GM19397 (cell line): ENCODE measurements at regions not wholly inside any gene's neighbourhood (a gene's known extent, or its start where the extent isn't known, plus 50 kb on each side); places are given as distances from the start of the nearest gene placed in this dataset.

Source experiments
- ATAC-seq: cut with Tn5 transposase; IDR thresholded peaks from one replicate; pipeline ENCODE4 v1.9.1; 2021; ENCODE audit warnings: mild to moderate bottlenecking, moderate library complexity; ENCODE audit not compliant: unreplicated experiment

GRCh38 chr9:106309925-106310324 is 553.0 kb upstream of the ZNF462 start:
- no peak for ATAC-seq

DNA sequence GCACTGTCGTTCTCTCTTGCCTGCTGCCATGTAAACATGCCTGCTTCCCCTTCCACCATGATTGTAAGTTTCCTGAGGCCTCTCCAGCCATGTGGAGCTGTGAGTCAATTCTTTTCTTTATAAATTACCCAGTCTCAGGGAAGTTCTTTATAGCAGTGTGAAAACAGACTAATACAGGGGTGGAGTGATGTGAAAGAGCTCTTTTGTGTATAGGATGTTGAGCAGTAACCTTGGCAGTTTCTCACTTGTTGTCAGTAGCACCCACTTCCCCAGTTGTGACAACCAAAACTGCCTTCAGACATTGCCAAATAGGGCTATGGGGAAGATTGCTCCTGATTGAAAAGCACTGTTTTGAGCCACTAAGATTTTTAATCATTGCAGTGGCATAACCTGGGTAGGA is 552.2 kb upstream of the ZNF462 start:
- no peak for ATAC-seq

DNA sequence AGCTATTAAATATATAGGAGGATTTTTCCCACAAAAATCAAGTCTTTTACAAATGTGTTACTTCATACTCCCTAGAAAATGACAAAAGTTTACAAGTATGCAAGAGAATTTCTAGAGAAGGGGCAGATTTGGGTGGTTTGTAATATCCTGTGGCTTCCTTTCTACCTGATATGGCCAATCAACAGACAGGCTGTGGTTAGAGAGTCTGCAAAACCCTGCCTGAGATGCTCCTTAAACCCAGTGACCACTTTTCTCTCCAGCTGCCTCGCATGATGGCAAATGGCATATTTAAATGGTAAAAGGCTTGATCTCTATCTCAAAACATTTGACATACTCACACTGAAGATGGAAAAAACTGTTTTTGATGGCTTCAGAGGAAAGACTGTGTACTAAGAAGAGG is 550.1 kb upstream of the ZNF462 start:
- ATAC-seq, result no peak

DNA sequence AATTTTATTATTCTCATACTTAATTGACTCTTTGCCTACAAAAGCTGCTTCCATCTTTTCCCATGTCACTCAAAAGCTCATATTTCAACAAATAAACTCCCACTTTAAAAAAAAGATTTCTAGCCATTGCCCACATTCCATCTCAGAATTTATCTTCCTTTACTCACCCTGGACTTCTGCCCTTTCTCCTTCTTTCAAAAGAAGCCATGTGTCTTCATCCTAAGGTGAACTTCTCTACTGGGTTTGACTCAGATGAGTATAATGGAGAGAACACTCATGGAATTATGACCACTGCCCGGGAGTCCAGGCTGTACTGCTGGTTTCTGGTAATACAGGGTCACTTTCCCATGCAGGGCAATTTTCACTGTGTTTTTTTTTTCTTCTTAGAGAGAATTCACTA is 548.5 kb upstream of the ZNF462 start:
- ATAC-seq, result no peak

- no peak for ATAC-seq
These were observed 541.4 kb upstream of the ZNF462 start for GRCh38 chr9:106321394-106322180.

GRCh38 chr9:106322706-106323245 is 540.2 kb upstream of the ZNF462 start:
- ATAC-seq, result no peak

DNA sequence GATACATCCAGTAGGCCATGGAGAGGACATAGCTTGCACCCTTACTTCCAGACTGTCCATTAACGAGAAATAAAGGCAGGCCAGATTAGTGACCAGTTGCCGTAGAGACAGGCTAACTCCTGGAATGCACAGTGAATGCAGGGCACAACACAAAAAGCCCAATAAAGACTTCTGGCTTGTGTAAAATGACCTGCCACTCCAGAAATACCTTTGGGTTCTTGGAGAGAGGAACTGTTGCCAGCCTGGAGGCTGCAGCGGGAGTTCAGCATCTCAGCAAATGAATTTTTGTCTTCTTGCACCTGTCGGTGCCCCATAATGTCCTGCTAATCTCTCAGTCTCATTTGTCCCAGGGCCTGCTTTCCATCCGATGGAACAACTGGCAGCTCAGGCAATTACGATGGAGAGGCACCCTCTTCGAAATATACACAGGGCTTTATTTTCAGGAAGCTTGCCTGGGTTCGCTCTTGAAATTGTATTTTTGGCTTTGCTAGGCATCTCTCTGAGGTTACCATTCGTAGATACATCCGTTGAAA is 538.8 kb upstream of the ZNF462 start:
- ATAC-seq, result no peak

DNA sequence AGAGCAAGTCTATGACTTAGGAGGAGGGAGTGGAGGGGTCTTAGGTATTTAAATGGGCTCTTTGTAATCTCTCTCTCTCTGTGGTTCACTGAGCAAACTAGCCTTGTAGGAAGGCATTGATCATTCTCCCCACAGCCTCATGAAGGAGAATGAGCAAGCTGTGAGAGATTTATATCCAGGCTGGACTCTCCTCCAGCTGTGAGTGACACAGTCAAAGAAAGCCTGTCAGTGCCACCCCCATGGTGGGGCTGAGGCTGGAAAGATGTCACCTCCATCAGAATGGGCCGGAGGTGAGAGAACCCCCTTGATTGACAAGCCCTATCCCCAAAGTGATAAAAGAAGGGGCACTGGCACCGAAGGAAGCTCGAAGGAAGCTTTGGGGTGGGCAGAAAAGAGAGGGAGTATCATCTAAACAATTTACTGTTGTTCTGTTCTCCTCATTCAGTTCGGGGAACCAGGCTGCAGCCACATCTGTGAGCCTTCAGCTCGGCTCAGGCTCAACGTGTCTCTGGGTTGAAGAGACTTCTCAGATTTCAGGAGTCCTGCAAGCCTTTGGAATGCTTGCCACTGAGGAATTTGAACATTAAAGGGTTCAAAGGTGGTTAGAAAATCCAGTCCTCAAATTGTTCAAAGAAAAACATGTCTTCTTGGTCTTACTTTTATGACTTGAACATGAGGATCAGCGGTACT is 538.2 kb upstream of the ZNF462 start:
- no peak for ATAC-seq

DNA sequence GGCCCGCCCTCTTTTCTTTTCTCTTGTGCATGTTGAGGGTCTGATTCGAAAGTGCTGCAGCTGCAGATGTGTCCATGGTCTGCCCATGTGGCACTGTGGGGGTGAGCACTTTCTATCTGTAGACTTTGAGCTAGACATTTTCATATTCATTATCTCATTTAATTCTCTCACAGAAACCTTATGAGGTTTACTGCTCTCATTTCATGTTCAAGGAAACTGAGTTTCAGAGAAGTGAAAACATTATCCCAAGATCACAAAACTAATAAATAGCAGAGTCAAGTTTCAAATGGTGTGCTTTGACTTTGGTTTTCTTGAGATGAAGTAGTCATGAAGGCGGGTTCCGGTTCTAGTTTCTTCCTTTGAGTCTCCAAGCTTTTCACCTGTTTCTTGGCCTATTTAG is 536.5 kb upstream of the ZNF462 start:
- ATAC-seq, result no peak

DNA sequence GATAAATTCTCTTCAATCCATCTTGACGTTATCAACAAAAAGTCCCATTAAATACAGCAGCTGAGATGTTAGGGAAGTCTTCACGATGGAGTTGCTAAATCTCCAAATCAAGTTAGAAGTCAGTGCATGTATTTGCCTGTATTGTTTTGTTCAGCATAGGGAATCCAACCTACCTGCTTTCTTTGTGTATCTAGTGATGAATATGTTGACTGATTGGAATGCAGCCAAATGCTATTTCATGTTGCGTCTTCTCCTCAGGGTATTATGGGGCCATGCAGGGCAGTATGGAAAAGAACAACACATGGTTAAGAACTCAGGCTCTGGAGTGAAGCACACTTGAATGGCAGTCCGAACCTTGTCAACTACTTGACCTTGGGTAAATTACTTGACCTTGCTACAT is 529.5 kb upstream of the ZNF462 start:
- no peak for ATAC-seq

- no peak for ATAC-seq
These were observed 528.9 kb upstream of the ZNF462 start for GRCh38 chr9:106334081-106334480.

DNA sequence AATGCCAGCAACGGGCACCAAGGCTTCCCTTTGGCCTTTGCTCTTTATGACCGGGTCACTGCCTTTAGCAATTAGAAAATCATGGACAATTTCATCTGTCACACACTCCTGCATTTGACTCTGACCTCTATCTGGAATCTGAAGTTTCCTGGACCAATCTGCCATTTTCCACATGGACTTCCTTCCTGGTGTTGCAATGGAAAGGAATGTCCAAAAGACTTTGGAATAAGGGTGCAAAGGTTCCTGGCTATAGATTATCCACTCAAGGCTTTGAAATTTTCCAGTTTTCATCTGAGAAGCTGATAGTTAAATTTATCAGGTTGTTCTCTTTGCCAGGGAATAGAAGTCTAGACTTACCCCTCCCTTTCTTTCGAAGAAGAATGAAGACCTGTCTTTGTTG is 523.1 kb upstream of the ZNF462 start:
- no peak for ATAC-seq

DNA sequence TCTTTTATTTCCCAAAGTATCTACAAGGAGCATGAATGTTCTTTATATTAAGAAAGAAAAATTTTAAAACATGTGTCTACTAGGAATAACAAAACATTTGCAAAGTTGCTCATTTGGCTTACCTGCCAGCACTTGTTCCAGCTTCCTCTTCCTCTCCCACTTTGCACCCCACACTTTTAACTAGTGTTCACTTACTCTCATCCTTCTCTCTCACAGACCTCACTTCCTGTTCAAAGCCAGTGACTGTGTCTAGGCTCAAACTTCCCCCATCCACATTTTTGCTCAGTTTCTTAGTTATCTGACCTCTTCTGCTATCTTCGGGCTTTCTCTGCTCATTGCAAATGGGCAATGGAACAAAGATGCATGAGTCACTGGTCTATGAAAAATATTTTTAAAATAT is 512.2 kb upstream of the ZNF462 start:
- no peak for ATAC-seq

DNA sequence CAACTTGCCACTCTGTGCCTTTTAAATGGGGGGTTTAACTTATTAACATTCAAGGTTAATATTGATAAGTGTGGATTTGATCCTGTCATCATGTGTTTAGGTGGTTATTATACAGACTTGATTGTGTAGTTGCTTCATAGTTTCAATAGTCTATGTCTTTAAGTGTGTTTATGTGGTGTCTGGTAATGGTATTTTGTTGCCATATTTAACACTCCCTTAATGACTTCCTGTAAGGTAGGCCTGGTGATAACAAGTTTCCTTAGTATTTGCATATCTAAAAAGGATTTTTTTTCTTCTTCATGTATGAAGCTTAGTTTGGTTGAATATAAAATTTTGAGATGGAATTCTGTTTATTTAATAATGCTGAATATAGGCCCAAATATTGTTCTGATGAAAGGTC is 506.0 kb upstream of the ZNF462 start:
- ATAC-seq, result no peak

GRCh38 chr9:106358331-106358730 is 504.6 kb upstream of the ZNF462 start:
- no peak for ATAC-seq

DNA sequence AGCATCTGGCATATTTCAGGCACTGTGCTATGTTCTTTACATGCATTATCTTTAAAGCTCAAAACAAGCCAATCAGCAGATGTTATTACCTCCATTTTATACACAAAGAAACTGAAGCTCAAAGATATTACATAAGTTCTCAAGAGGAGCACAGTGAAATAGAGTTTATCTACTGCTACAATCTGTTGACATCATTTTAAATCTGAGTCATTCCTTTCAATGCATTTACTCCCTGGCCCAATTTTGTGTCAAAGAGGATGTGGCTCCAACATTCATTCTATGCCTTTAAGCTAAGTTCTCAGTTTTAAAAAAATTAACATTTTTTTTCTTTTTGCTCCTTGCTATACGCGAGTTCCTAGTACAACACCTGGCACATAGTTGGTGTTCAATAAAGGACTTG is 486.3 kb upstream of the ZNF462 start:
- ATAC-seq, result no peak

GRCh38 chr9:106383072-106383471 is 479.9 kb upstream of the ZNF462 start:
- ATAC-seq, result no peak

DNA sequence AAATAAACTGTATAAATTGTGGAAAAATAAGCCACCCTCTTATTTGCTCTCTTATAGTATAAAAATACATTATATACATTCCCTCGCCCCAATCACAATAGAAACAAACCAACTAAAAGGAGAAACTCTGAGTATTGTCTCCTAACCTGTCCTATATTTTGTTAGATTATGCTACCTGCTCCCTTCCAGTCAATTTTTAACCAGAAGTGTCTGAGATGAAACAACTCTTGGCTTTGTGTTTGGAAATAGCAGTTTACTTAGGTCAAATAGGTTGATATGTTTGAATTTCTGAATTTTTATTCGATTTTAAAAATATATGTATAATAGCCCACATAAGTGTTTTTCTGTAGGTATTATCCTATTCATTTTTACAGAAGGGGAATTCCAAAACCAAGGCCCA is 475.0 kb upstream of the ZNF462 start:
- ATAC-seq, result no peak

GRCh38 chr9:106393226-106393625 is 469.7 kb upstream of the ZNF462 start:
- no peak for ATAC-seq

DNA sequence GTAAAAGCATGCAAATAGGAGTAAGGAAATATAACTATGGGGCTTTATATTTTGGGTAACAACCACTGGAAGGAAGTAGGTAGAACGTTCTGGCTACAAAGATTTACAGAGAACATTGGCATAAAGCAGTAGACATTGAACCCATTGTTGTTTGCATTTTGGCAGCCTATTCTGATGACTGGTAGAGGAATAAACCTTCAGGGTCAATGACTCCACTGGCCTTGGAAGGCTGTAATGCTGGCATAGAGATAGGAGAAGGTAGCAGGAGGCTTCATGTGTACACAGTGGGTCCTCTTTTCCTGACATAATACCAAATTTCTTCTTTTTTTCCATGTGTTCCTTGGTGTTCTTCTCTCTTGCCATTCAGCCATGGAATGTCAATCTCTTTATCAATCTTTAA is 462.8 kb upstream of the ZNF462 start:
- ATAC-seq, result no peak

DNA sequence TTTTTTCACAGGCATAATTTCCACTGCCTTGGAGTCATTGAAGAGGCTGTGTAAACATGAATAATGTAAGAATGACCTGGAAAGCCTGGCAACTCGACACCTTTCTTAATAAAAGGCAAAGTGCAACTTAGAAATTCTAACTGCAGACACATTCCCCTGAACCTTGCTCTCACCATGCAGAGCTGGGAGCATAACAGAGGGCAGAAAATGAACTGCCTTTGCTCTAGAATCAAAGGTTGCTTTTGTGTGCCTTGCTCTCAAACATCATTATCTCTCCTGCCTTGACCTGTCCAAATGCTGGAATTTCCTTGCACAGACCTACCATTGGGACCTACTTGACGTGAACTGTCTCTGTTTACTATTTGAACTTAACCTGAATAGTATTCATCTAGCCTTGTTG is 462.0 kb upstream of the ZNF462 start:
- ATAC-seq, result no peak

DNA sequence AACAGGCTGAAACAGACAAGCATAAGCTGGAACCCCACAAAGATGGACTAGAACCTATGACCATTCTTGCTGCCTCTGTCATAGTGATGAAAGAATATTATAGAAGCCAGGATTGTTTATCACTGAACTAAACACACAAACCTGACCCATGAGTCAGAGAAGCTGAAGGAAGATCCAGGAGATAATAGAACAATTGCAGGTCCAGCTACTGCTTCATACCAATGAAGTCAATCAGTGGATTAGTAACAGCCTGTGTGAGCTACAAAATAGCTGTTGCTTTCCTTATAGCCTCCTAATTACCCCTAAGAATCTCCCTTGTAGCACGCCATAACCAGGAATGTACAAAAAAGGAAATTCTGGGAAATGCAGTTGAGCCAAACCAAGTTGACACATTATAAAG is 459.9 kb upstream of the ZNF462 start:
- ATAC-seq, result no peak
